ENCODE measurements at regions not wholly inside any gene's neighbourhood (a gene's known extent, or its start where the extent isn't known, plus 50 kb on each side); places are given as distances from the start of the nearest gene placed in this dataset.

- DNase-seq: no peak
Observed at GRCh38 chr7:25852211-25852938, 299.6 kb upstream of the NFE2L3 start.

GRCh38 chr7:25852939-25853271, 299.1 kb upstream of the NFE2L3 start:
- DNase-seq: no peak

- DNase-seq: no peak
Observed at GRCh38 chr7:25853314-25853713, 298.7 kb upstream of the NFE2L3 start.

GRCh38 chr7:25854059-25854458, 297.9 kb upstream of the NFE2L3 start:
- no peak for DNase-seq

GRCh38 chr7:25854608-25855497, 297.1 kb upstream of the NFE2L3 start:
- peak; percentile 99 to 100 for DNase-seq

GRCh38 chr7:25855854-25856782, 295.9 kb upstream of the NFE2L3 start:
- DNase-seq: no peak

GRCh38 chr7:25857376-25858067, 294.5 kb upstream of the NFE2L3 start:
- DNase-seq: peak; percentile 19 to 58

- no peak for DNase-seq
Observed at GRCh38 chr7:25858200-25858524, 293.8 kb upstream of the NFE2L3 start.

- no peak for DNase-seq
Observed at GRCh38 chr7:25858525-25859411, 293.2 kb upstream of the NFE2L3 start.

- DNase-seq: no peak
Observed at GRCh38 chr7:25859412-25860274, 292.4 kb upstream of the NFE2L3 start.

GRCh38 chr7:25860275-25861163, 291.5 kb upstream of the NFE2L3 start:
- peak in 1 of 2 experiments; percentile 26 for DNase-seq

GRCh38 chr7:25861164-25861496, 290.9 kb upstream of the NFE2L3 start:
- DNase-seq: no peak

- peak in 1 of 2 experiments; percentile 16 for DNase-seq
Observed at GRCh38 chr7:25861601-25862260, 290.3 kb upstream of the NFE2L3 start.

GRCh38 chr7:25862261-25863004, 289.6 kb upstream of the NFE2L3 start:
- peak; percentile 100 for DNase-seq

- peak in 1 of 2 experiments; percentile 44 for DNase-seq
Observed at GRCh38 chr7:25863005-25863728, 288.8 kb upstream of the NFE2L3 start.

- DNase-seq: no peak
Observed at GRCh38 chr7:25863729-25864110, 288.3 kb upstream of the NFE2L3 start.

GRCh38 chr7:25864511-25864910, 287.5 kb upstream of the NFE2L3 start:
- DNase-seq: no peak

Data from NCI-H2081 (cell line).